Parathyroid adenoma (tissue), 2 donors: ENCODE measurements at regions not wholly inside any gene's neighbourhood (a gene's known extent, or its start where the extent isn't known, plus 50 kb on each side); places are given as distances from the start of the nearest gene placed in this dataset.

Experiments
- H2AFZ ChIP-seq: fragments of 300-600 bp; sonication (generic); one replicate; pipeline ENCODE4 v1.7.0; 2017; ENCODE audit warnings: antibody characterized with exemption, mild to moderate bottlenecking
- H3K27ac ChIP-seq: fragments of 300-600 bp; sonication (generic); one replicate; pipeline ENCODE4 v1.7.0; 2017
- H3K27me3 ChIP-seq: fragments of 300-600 bp; sonication (generic); one replicate; pipeline ENCODE4 v1.7.0; 2017; ENCODE audit warnings: low read length; ENCODE audit not compliant: control insufficient read depth, insufficient read depth
- H3K36me3 ChIP-seq: fragments of 300-600 bp; sonication (generic); one replicate; pipeline ENCODE4 v1.7.0; 2017; ENCODE audit warnings: low read length; ENCODE audit not compliant: control insufficient read depth, insufficient read depth
- H3K4me1 ChIP-seq: fragments of 300-600 bp; sonication (generic); one replicate; pipeline ENCODE4 v1.7.0; 2017; ENCODE audit warnings: control low read depth
- H3K4me2 ChIP-seq: fragments of 300-600 bp; sonication (generic); one replicate; pipeline ENCODE4 v1.7.0; 2017; ENCODE audit warnings: low read length
- H3K4me3 ChIP-seq: fragments of 300-600 bp; sonication (generic); one replicate; pipeline ENCODE4 v1.7.0; 2017; ENCODE audit warnings: low read depth, low read length
- H3K79me2 ChIP-seq: fragments of 300-600 bp; sonication (generic); one replicate; pipeline ENCODE4 v1.7.0; 2017; ENCODE audit warnings: control low read depth
- H3K9ac ChIP-seq: fragments of 300-600 bp; sonication (generic); one replicate; pipeline ENCODE4 v1.7.0; 2017; ENCODE audit warnings: mild to moderate bottlenecking
- H3K9me3 ChIP-seq: fragments of 300-600 bp; sonication (generic); one replicate; pipeline ENCODE4 v1.7.0; 2017; ENCODE audit warnings: low read length; ENCODE audit not compliant: control insufficient read depth
- CTCF ChIP-seq: fragments of 300-600 bp; sonication (generic); IDR thresholded peaks from one replicate; pipeline ENCODE4 v1.7.0; 2017; ENCODE audit warnings: antibody characterized with exemption, mild to moderate bottlenecking
- donor health status: primary hyperparathyroidism.

GRCh38 chr4:96713271-96713850 is 873.5 kb downstream of the PDHA2 start:
- no peaks in the 10 kb centered on the region for H3K27me3 ChIP-seq
- no peaks in the 10 kb centered on the region for H3K4me1 ChIP-seq
- no peak overlapping the region for H3K4me3 ChIP-seq
- TF ChIP-seq CTCF, result no peak
- no peaks in the 10 kb centered on the region for H3K9me3 ChIP-seq
- H3K27ac ChIP-seq, result no peak overlapping the region
- no peaks in the 10 kb centered on the region for H3K79me2 ChIP-seq
- no peaks in the 10 kb centered on the region for H3K36me3 ChIP-seq
- no peak overlapping the region for H3K9ac ChIP-seq
- no peak overlapping the region for H2AFZ ChIP-seq
- H3K4me2 ChIP-seq, result no peak overlapping the region

- Histone ChIP-seq H2AFZ (no peak overlapping the region), H3K27ac (no peak overlapping the region), H3K79me2 (no peaks in the 10 kb centered on the region), H3K27me3 (no peaks in the 10 kb centered on the region), H3K9me3 (no peaks in the 10 kb centered on the region), H3K9ac (no peak overlapping the region), H3K4me3 (no peak overlapping the region), H3K4me2 (no peak overlapping the region), H3K36me3 (no peaks in the 10 kb centered on the region), H3K4me1 (no peaks in the 10 kb centered on the region)
- TF ChIP-seq CTCF, result no peak
Observed at GRCh38 chr4:96729641-96730040, 889.7 kb downstream of the PDHA2 start.

GRCh38 chr4:96730432-96730831 is 890.5 kb downstream of the PDHA2 start:
- no peak overlapping the region for H3K9ac ChIP-seq
- H2AFZ ChIP-seq, result no peak overlapping the region
- H3K4me3 ChIP-seq, result no peak overlapping the region
- no peak for TF ChIP-seq CTCF
- no peaks in the 10 kb centered on the region for H3K79me2 ChIP-seq
- no peaks in the 10 kb centered on the region for H3K9me3 ChIP-seq
- H3K4me1 ChIP-seq, result no peaks in the 10 kb centered on the region
- no peak overlapping the region for H3K27ac ChIP-seq
- H3K4me2 ChIP-seq, result no peak overlapping the region
- H3K36me3 ChIP-seq, result no peaks in the 10 kb centered on the region
- no peaks in the 10 kb centered on the region for H3K27me3 ChIP-seq

- H3K4me3 ChIP-seq, result no peak overlapping the region
- H3K36me3 ChIP-seq, result no peaks in the 10 kb centered on the region
- no peaks in the 10 kb centered on the region for H3K9me3 ChIP-seq
- H2AFZ ChIP-seq, result no peak overlapping the region
- H3K4me1 ChIP-seq, result no peaks in the 10 kb centered on the region
- no peak overlapping the region for H3K9ac ChIP-seq
- H3K27ac ChIP-seq, result no peak overlapping the region
- H3K4me2 ChIP-seq, result no peak overlapping the region
- H3K79me2 ChIP-seq, result no peaks in the 10 kb centered on the region
- no peaks in the 10 kb centered on the region for H3K27me3 ChIP-seq
- no peak for TF ChIP-seq CTCF
Observed at GRCh38 chr4:96736352-96736889, 896.5 kb downstream of the PDHA2 start.

- no peak for TF ChIP-seq CTCF
- H3K4me2 ChIP-seq, result no peak overlapping the region
- H2AFZ ChIP-seq, result no peak overlapping the region
Observed at GRCh38 chr4:96739101-96739500, 899.2 kb downstream of the PDHA2 start.

More at GRCh38 chr4:96739101-96739500, 899.2 kb downstream of the PDHA2 start:
- no peak overlapping the region for H3K27ac ChIP-seq
- H3K4me1 ChIP-seq, result no peaks in the 10 kb centered on the region
- H3K9me3 ChIP-seq, result no peaks in the 10 kb centered on the region
- H3K4me3 ChIP-seq, result no peak overlapping the region
- no peaks in the 10 kb centered on the region for H3K36me3 ChIP-seq
- no peak overlapping the region for H3K9ac ChIP-seq
- H3K79me2 ChIP-seq, result no peaks in the 10 kb centered on the region
- no peaks in the 10 kb centered on the region for H3K27me3 ChIP-seq
